HG03108 (cell line): ENCODE measurements at regions not wholly inside any gene's neighbourhood (a gene's known extent, or its start where the extent isn't known, plus 50 kb on each side); places are given as distances from the start of the nearest gene placed in this dataset.
"Not testable (repeated sequence)": the region's sequence is repeated elsewhere in the genome, so short reads cannot be mapped to it uniquely, and the experiment has no call there.

Experiments used
- ATAC-seq: cut with Tn5 transposase; IDR thresholded peaks from one replicate; pipeline ENCODE4 v1.9.1; 2021; ENCODE audit warnings: moderate library complexity; ENCODE audit not compliant: unreplicated experiment

DNA sequence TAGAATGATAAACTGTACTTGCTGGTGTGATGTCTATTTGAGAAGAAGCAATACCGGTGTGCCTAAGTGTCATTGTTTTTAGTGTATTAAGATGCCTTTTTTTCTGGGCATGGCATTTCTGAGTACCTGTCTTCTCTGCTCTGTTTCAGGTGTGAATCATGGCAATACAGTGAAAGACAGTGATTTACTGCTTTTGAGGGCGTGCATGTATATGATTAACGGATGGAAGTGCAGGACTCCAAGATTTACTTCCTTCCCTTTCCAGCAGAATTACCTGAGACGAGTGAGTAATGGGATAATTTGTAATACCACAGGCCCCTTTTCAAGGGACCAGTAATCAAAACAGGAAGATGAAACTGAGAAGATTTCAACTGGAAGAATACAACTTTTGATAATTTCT, 315.8 kb downstream of the SOX4 start:
- ATAC-seq, result no peak

DNA sequence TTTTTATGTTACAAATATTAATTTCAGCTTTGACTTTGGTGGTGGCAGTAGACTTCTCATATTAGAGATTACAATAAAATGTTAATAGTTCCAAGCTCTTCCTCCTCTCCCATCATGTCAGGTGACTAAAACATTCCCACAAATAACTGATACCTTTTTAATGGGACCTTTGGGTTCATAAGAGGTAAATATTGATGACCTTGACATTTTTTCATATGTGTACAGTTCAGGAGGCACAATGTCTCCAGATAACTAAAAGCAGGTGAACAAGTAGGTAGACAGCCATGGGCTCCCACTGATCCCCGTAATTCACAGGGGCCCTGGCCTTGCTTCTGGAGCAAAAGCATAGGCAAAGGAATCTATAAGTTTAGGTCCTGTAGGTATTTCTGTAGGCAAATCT, 317.7 kb downstream of the SOX4 start:
- no peak for ATAC-seq

DNA sequence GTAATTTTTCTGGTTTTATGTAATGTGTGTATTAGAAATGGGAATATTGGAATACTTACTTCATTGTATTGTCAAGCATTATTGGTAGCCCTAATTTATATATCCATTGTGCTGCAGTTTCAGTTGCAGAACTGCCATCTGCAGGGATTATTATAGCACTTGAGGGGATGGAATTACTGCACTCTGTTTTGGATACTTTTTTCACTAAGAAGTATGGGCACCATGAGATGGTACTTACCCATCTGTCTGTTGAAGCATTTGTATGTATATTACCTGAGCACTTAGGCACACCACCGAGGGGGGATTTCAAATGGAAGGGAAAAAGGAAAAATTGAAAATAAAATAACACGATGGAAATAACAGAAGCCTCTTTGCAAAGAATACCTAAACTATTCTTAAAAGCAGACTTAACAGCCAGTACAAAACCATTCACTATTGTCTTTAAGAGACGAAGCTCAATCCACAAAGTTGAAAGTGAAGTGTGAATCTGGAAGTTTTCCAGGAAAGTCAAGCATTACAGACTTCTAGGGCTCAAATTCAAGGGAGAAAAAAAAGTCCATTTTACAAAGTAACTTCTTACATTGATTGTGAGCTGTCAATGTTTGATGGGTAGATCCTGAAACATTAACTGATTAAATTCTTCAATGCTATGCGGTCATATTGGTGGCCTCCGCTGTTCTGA, 318.7 kb downstream of the SOX4 start:
- ATAC-seq, result no peak

DNA sequence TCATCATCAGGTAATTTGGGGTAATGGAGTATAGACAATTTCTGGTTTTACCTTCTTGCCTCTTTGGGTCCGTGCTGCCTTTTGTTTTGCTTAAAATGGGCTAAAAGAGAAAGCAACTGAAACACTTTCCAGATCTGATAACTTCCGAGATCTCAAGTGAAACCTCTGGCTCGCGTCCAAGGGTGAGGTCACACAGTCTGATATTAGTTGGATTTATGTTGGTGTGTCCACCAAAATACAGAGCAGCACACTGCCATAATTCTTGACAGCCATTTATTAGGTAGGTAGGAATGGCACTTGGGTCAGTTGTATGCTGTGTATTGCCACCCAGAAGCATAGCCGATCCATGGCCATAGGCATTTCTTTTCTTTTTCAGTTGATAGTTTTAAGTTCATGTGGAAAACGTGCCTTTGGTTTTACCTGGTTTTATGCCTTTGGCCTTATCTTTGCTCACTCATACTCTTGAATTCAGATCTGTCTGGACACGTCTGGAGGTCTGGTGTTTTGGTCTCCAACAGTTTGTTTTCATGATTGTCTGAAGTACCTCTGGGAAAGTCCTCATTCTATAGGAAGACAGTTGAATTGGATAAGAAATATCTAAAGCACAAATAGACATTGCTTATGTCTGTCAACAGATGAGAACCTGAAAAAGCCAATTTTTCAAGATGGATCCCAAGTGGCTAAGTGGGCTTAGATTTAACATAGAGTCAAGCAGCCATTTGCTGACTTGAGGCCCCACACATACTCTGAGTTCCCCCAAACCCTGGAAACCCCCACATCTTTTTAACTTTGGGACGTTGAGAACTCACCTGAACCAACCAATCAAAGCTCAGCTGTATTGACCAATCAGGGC, 320.8 kb downstream of the SOX4 start:
- ATAC-seq, result no peak

DNA sequence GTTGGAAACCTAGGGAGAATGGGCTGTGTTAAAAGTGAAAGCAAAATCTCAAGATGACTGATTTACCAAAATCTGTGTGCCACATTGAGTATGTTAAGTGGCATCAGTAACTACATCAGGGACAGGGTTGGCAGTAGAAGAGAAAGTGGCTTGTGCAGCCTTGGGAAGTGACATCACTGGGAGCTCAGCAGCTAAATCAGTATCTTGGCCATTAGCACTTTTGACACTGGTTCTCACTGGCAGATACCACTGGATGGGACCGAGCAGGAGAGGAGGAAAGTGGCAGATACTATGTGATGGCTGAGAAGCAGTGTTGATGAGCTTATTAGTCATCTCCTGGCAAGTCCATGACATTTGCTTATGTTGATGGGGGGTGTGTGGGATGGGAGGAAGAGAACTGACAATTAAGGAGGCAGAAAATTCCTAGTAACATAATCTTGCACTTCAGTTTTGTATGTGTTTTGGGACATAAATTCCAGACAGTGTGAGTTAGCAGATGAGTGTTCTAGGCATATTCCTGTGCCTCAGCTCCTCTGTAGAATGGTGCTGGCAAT, 322.2 kb downstream of the SOX4 start:
- no peak for ATAC-seq

DNA sequence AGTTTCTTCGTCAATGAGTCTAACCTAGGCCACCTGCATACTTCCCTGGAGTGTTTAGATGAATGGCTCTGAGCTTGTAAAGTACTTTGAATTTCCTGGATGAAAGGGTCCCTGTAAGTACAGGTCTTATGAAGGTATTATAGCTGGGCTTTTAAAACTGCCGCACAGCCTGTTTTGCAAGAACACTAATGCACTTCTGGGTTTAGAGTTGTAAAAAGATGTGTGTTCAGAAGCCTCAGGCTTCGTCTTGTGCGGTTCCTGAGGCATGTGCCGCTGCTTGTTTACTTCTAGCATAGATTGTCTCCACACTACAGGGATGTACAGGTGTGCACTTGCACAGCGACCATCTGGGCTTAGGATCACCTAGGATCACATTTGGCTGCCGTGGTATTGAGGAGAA, 324.5 kb downstream of the SOX4 start:
- ATAC-seq, result no peak

DNA sequence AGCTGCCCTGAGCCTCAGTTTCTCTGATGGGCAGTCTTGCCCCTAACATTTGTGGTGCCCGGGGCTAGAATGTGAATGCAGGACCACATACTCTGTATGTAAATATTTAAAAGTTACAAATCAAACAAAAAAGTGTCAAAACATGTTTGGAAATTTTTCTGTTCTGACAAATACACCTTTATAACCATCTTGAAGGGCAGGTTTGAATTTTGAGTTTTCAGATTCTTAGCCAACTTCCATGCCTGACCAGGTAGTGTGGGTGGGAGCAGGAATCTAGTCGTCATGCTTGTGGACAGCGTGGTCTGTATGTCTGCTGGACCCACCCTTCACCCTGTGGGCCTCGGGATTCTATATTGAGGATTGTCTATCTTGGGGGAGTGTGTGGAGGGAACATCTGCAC, 325.1 kb downstream of the SOX4 start:
- no peak for ATAC-seq

DNA sequence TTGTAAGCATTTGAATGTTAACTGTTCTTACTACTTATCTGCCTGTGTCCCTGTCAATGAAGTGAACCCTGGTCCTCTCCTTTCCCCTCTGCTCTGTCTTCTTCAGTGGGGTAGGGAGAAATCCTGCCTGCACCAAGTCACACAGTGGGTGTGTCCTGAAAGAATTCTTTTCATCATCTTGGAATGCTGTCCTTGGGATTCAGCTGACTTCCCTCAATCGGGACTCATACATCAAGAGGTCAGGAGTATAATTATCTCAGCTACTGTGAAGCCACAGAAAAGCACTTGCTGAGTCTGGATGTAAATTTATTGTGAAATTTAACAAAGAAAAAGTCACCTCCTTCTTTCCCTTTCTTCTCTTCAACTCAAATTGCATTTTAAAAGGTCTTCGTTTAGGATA, 328.5 kb downstream of the SOX4 start:
- no peak for ATAC-seq

DNA sequence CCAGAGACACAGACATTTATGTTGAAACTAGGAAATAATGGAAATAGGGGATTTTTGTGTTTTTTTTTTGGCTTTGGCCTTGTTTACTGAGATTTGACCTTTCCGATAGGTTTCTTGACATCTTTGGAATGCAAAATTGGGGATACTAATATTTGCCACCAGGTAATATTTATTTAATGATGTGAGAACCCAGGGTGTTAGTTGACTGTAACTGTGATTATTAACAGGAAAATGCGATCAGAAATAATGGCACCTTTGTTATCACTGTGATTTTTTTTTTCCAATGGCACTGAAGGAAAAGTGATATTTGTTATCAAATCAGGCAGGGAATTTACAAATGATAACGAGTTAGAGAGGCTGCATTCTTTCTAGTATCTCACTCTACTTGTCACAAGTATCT, 330.5 kb downstream of the SOX4 start:
- ATAC-seq, result no peak

DNA sequence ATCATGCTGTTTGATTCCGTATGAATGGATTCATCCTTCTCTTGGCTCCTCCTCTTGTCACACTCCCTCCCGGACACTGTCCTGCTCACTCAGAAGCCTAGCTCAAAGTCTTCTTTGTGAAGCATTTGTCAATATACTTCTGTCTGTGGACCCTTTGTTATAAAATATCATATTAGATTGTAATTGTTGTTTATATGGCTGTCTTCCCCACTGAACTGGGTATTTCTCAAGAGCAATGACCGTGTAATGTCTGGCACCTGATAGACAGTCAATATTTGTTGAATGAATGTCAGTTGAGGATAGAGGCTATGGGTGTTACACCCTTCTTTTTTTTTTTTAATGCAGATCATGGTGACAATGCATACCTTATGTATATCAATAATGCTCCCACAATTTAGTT, 335.3 kb downstream of the SOX4 start:
- no peak for ATAC-seq

DNA sequence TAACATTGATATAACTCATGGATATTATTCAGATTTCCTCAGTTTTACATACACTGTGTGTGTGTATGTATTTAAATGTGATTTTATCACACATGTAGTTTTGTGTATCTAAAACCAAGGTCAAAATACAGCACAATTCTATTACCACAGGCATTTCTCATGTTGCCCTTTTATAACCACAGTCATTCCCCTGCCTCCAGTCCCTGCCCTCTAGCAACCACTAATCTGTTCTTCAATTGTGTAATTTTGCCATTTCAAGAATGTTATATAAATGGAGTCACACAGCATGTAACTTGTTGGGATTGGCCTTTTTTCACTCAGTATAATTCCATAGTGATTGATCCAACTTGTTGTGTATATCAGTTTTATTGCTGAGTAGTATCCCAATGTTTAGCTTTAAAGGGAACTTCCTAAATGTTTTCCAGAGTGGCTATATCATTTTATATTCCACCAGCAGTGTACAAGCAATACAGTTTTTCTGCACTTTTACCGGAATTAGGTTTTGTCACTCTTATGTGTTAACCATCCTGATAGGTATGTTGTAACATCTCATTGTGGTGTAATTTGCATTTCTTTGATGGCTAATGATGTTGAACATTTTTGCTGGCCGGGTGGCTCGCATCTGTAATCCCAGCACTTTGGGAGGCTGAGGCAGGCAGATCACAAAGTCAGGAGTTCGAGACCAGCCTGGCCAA, 338.2 kb downstream of the SOX4 start:
- no peak for ATAC-seq

DNA sequence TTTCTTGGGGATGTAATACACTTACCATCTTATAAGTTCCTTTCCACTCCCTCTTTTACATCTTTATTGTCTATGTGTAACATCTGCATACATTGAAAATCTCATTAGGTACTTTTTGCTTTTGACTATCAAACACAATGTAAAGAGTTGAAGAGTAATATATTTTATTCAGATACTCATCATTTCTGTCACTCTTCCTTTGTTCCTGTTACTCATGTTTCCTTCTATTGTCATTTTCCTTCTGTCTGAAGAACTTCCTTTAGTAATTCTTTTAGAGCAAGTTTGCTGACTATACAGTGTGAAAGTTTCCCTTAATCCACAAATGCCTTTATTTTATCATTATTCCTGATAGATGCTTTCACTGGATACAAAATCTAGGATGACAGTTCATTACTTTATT, 339.8 kb downstream of the SOX4 start:
- no peak for ATAC-seq

DNA sequence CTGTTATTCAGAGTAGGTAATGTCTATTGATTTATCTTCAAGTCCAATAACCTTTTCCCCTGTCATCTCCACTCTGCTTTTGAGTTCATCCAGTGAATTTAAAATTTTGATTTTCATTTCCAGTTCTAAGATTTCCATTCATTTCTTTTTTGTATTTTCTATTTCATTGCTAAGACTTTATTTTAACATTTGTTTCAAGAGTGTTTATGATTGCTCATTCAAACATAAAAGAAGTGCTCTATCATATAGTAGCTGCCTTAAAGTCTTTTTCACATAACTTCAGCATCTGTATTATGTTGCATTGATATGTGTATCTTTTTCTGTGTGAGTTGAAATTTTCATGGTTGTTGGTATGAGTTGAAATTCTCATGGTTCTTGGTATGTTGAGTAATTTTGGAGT, 341.6 kb downstream of the SOX4 start:
- ATAC-seq, result no peak

DNA sequence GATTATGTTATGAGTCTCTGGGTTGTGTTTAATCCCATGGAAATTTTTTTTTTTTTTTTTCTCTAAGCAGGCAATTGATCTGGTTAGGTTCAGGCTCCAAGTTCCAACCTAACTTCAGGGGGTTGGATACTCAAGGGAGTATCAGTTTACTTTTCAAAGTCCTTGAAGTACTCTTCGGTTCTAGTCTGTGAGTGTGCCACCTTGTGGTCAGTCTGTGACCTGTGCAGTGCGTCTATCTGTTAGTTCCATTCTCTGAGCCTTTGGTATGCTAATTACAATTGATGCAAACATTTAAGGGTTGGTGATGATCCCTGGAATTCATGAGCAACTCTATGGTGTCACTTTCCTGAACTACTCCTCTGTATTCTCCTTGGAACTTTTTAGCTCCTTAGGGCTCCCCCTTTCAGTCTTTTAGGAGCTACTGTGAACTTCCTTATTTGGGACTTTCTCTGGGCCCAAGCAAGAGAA, 342.0 kb downstream of the SOX4 start:
- no peak for ATAC-seq

DNA sequence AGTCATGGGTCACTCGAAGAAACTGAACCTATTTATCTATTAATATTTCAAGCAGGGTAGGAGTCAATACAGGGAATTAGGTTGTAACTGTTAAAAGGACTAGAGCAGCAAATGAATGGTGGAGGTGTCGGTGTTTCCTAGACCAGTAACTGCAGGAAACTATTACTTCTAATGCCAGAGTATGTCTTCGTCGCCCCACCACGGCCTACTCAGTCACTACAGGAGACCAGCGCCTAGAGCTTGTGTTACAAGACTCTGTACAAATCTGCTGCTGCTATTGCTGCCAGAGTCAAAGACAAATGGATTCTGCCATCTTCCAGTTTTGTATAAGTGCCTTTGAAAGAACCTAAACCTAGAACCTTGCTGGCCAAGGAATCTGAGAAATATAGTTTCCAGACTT, 343.9 kb downstream of the SOX4 start:
- ATAC-seq, result no peak

DNA sequence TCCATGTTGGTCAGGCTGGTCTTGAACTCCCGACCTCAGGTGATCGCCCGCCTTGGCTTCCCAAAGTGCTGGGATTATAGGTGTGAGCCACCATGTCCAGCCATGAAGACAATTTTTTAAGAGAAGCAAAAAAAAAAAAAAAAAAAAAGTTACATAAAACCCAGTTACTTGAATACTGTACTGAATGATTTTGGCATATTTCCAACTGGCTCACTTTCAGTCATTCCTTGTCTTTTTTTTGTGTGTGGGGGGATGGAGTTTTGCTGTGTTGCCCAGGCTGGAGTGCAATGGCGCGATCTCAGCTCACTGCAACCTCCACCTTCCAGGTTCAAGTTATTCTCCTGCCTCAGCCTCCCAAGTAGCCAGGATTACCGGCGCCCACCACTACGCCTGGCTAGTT, 345.5 kb downstream of the SOX4 start:
- ATAC-seq, result not testable (repeated sequence)

DNA sequence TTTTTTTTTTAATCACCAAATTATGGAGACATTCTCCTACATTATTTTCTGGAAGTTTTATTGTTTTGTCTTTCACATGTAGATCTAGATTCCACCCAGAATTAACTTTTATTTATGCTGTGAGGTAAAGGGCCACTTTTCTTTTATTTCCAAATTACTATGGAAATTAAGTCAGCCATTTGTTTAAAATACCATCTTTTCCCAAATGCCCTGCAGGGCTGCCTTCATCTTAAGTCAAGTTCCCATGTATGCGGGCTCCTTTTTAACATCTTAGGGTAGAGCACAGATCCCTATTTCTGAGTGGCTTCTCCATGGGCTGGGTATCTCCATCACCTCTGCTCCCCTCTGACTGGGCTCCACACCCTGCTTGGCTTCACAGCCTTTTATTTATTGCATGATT, 348.4 kb downstream of the SOX4 start:
- no peak for ATAC-seq

DNA sequence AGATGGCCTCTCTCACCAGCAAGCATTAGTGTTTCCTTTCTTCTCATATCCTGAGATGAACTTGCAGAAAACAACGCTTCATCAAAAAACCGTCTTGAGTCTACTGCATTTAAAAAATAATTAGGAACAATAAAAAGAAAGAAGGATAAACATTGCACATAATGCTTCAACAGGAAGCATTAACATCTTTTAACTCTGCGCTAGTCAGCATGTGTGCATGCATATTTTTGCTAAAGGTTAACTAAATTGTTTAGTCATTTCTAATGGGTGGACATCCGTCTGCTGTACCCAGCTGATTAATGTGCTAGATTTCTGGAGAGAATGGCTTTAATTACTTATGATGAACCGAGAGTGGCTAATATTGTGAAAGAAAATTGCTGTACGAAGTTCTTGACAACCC, 349.3 kb downstream of the SOX4 start:
- no peak for ATAC-seq

DNA sequence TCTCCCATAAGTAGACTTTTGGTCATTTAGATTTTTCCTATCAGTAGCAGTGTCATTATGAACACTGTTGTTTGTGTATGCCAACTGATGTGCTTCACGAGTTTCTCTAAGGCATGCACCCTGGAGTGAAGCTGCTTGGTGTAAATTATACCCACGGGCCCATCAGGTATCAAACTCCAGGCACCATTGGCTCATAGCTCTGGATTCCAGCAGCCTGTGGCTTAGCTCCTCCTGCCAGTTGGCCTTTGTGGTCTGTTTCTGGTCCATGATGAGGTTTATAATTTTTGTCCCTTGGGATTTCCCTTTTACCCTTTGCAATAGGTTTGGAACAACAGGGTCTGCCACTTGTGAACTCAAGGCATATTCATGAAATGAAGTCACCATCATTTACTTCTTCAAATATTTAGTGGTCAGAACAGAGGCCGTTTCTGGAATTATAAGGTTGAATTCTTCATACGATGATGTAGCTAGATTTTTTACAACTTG, 350.5 kb downstream of the PRL start:
- no peak for ATAC-seq

DNA sequence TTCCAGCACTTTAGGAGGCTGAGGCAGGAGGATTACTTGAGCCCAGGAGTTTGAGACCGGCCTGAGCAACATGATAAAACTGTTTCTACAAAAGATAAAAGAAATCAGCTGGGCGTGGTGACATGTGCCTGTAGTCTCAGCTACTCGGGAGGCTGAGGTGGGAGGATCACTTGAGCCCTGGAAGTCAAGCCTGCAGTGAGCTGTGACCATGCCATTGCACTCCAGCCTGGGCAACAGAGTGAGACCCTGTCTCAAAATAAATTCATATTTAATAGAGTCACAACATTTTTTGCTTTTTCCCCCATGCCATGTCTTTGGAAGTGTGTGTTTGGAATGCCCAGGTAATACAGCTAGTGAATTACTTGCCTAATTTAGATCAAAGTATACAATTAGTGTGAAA, 349.6 kb downstream of the PRL start:
- ATAC-seq, result not testable (repeated sequence)

DNA sequence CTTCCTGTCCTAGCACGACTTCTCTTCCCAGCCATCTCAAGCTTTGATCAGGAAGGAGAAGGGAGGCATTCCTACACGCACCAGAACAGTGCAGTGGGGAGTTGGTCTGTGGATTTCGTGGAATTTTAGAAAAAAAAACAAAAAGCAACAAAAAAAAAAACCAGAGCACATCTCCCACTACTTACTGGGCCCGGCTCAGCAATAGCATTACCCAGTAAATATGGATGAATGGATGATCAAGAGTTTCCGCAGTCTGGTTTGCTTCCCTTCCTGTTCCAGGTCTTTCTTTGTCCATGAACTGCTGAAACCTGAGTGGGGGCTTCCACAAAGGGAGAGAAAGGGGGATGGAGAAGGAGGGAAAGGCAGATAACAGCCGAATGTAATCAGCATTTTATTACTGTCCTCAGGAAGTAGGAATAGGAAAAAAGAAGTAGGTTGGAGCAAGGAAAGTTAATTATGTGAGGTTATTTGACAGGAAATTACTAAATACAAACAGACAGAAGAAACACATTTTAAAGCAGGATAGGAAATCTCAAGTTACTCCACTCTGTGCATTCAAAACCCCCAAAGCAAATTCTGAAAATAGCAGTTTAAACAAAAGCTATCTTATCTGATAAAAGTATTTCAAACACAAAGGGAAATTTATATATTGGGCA, 349.0 kb downstream of the PRL start:
- ATAC-seq, result no peak
